GM12874 (cell line): ENCODE measurements at regions not wholly inside any gene's neighbourhood (a gene's known extent, or its start where the extent isn't known, plus 50 kb on each side); places are given as distances from the start of the nearest gene placed in this dataset.

Source experiments
- TF ChIP-seq, protein P1 (sequence below): IDR thresholded peaks from 2 replicates; pipeline ENCODE4 v1.5.1; 2011; ENCODE audit warnings: low read depth, mild to moderate bottlenecking, control low read depth, low read length, moderate library complexity; ENCODE audit not compliant: insufficient read depth

GRCh38 chr11:82003024-82003423 lies 730.6 kb downstream of the FAM181B start:
- TF ChIP-seq, protein P1, sequence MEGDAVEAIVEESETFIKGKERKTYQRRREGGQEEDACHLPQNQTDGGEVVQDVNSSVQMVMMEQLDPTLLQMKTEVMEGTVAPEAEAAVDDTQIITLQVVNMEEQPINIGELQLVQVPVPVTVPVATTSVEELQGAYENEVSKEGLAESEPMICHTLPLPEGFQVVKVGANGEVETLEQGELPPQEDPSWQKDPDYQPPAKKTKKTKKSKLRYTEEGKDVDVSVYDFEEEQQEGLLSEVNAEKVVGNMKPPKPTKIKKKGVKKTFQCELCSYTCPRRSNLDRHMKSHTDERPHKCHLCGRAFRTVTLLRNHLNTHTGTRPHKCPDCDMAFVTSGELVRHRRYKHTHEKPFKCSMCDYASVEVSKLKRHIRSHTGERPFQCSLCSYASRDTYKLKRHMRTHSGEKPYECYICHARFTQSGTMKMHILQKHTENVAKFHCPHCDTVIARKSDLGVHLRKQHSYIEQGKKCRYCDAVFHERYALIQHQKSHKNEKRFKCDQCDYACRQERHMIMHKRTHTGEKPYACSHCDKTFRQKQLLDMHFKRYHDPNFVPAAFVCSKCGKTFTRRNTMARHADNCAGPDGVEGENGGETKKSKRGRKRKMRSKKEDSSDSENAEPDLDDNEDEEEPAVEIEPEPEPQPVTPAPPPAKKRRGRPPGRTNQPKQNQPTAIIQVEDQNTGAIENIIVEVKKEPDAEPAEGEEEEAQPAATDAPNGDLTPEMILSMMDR: no peak

DNA sequence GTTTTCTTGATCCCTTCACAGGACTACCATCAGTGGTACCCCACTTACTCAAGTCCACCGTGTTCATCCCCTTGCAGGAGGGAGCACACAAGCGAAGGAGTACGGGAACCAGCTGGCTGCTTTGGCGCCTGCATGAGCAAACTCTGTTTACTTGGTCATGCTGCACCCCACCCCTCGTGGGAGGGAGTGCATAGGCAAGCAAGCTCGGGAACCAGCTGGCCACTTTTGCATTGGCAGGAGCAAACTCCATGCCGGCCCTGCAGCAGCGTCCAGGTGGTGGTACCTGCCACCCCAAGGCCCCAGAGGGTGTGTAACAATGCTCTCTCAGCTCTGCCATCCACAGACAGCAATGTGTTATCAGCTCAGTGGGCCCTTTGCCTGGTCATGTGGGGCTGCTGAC lies 737.8 kb downstream of the FAM181B start:
- TF ChIP-seq, protein P1: no peak

GRCh38 chr11:81993755-81994154 lies 739.9 kb downstream of the FAM181B start:
- TF ChIP-seq, protein P1: no peak

DNA sequence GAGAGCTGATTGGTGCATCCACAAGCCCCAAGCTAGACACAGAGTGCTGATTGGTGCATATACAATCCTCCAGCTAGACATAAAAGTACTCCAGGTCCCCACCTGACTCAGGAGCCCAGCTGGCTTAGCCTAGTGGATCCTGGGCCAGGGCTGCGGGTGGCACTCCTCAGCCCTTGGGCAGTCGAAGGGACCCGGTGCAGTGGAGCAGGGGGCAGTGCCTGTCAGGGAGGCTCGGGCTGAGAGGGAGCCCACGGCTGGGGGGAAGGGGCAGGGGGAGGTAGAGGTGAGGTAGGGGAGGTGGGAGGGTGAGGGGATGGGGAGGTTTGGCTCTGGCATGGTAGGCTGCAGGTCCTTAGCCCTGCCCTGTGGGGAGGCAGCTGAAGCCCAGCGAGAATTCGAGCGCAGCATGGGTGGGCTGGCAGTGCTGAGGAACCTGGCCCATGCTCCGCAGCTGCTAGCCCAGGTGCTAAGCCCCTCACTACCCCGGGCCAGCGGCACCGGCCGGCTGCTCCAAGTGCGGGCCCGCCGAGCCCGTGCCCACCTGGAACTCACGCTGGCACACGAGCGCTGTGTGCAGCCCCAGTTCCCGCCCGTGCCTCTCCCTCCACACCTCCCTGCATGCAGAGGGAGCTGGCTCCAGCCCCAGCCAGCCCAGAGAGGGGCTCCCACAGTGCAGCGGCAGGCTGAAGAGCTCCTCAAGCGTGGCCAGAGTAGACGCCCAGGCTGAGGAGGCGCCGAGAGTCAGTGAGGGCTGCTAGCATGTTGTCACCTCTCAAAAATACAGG lies 742.8 kb downstream of the FAM181B start:
- TF ChIP-seq, protein P1: no peak

DNA sequence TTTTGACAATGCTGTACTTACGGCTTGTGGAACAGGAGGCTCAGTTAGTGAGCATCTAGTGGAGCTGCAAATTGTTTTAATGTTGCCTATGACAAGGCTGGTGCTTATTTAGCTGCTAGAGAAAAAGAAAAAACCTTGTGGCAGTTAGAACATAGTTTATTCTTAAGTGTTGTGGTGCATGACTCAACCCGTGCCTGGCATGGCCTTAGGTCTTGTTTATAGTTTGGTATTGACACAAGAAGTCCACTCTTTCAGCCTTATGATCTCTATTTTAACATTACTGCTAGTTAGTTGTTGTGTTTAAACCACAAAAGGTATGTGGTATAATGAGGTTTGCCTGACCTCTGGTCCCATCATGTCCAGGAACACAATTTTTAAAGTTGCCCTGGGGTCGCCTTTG lies 744.6 kb downstream of the FAM181B start:
- TF ChIP-seq, protein P1: no peak

DNA sequence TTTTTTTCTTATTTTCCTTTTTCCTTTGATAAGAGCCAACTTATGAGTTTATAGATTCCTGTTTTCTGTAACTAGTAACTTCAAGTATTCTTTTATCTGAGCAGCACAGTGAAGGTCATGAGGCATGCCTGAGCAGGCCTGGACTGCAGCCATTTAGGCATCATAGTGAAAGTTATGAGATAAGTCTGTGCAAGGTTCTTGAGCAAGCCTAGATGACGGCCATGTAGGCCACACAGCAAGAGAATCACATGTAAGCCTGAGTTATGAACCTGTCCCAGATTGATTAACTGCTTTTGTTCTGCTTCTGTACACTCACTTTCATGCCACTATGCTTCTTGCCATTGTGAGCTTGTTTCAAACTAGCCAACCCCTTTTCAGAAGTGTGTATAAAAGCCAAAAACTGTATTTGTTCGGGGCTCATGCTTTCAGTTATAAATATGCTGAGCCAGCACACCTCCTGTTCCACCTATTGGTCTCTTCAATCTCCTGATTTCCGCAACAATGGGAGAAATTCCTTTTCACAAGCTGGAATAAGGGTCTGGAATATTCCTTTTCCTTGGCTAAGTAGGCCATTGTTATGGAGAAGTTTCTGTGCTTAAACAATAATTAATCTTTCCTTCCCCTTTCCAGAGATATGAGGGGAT lies 745.7 kb downstream of the FAM181B start:
- TF ChIP-seq, protein P1: no peak

GRCh38 chr11:81986556-81987161 lies 747.0 kb downstream of the FAM181B start:
- TF ChIP-seq, protein P1: no peak
